Hepatocyte (in vitro differentiated cells): ENCODE measurements at regions not wholly inside any gene's neighbourhood (a gene's known extent, or its start where the extent isn't known, plus 50 kb on each side); places are given as distances from the start of the nearest gene placed in this dataset.

Experiments
- DNase-seq: peaks from one replicate; pipeline ENCODE4 v3.0.0-alpha.2; 2016; ENCODE audit warnings: low spot score
- H2AFZ ChIP-seq: fragments of 200-600 bp; sonication (generic); 2 replicates; pipeline ENCODE4 v1.6.0; 2016; ENCODE audit warnings: antibody characterized with exemption, mild to moderate bottlenecking
- H3K27ac ChIP-seq: fragments of 200-600 bp; sonication (generic); 2 replicates; pipeline ENCODE4 v1.5.1; 2016; ENCODE audit warnings: mild to moderate bottlenecking
- H3K27me3 ChIP-seq: fragments of 200-600 bp; sonication (generic); 2 replicates; pipeline ENCODE4 v1.6.1; 2016
- H3K36me3 ChIP-seq: fragments of 200-600 bp; sonication (generic); replicated peaks from 2 replicates; pipeline ENCODE4 v1.5.1; 2016; ENCODE audit warnings: low read depth; ENCODE audit not compliant: insufficient read depth
- H3K4me1 ChIP-seq: fragments of 200-600 bp; sonication (generic); 2 replicates; pipeline ENCODE4 v1.5.1; 2016; ENCODE audit warnings: mild to moderate bottlenecking, moderate library complexity; ENCODE audit not compliant: insufficient read depth
- H3K4me2 ChIP-seq: fragments of 200-600 bp; sonication (generic); 2 replicates; pipeline ENCODE4 v1.6.0; 2016
- H3K4me3 ChIP-seq: fragments of 200-600 bp; sonication (generic); 2 replicates; pipeline ENCODE4 v1.5.1; 2016; ENCODE audit warnings: mild to moderate bottlenecking
- H3K79me2 ChIP-seq: fragments of 200-600 bp; sonication (generic); 2 replicates; pipeline ENCODE4 v1.6.0; 2017; ENCODE audit warnings: mild to moderate bottlenecking
- H3K9me2 ChIP-seq: fragments of 200-600 bp; sonication (generic); replicated peaks from 2 replicates; pipeline ENCODE4 v1.6.0; 2017; ENCODE audit warnings: mild to moderate bottlenecking; ENCODE audit not compliant: insufficient read depth
- H3K9me3 ChIP-seq: fragments of 200-600 bp; sonication (generic); 2 replicates; pipeline ENCODE4 v1.5.1; 2016; ENCODE audit warnings: low read depth, mild to moderate bottlenecking
- H4K20me1 ChIP-seq: fragments of 200-600 bp; sonication (generic); 2 replicates; pipeline ENCODE4 v1.6.0; 2016; ENCODE audit warnings: mild to moderate bottlenecking; ENCODE audit not compliant: insufficient read depth, poor library complexity, severe bottlenecking
- EZH2 ChIP-seq: fragments of 200-600 bp; sonication (generic); IDR thresholded peaks from 2 replicates; pipeline ENCODE4 v1.6.1; 2016; ENCODE audit warnings: antibody characterized with exemption, mild to moderate bottlenecking, borderline replicate concordance
- EZH2phosphoT487 ChIP-seq: fragments of 200-600 bp; sonication (generic); IDR thresholded peaks from one replicate; pipeline ENCODE4 v1.6.1; 2018; ENCODE audit warnings: antibody characterized with exemption, mild to moderate bottlenecking, low read depth, moderate library complexity; ENCODE audit not compliant: unreplicated experiment, severe bottlenecking
- WGBS: methylation state at CpG from one replicate; pipeline ENCODE4 v1.1.6; 2016; ENCODE audit warnings: low lambda C conversion rate; ENCODE audit errors: missing lambda C conversion rate; 5-methylcytosine and 5-hydroxymethylcytosine counted together
- TF ChIP-seq, protein P1 (sequence below): fragments of 200-600 bp; sonication (generic); IDR thresholded peaks from 2 replicates; pipeline ENCODE4 v1.5.1; 2016; ENCODE audit warnings: antibody characterized with exemption, mild to moderate bottlenecking; ENCODE audit not compliant: poor library complexity

DNA sequence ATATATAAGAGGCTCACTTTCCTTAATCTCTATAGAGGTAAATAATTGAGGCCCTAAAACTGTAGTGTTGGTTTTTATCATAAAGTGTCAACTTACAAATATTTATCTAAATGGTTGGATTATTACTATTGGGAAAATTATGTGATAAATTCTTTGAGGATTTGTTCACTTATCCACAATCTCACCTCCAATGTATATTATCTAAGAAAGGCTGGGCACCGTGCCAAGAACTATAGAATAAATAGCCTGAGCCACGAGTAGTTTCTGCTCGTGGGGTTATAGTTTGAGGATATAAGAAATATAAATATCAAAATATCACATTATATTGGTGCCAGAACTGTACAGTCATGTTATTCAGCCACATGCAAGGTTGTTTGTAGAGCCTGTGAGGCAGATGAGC lies 177.9 kb downstream of the VEGFC start:
- Histone ChIP-seq H3K27me3 (no peaks in the 10 kb centered on the region), H3K9me3 (no peaks in the 10 kb centered on the region), H3K36me3 (no peaks in the 10 kb centered on the region), H3K79me2 (no peaks in the 10 kb centered on the region), H2AFZ (no peak overlapping the region), H3K4me3 (no peak overlapping the region), H3K9me2 (no peaks in the 10 kb centered on the region), H3K4me2 (no peak overlapping the region), H3K4me1 (no peaks in the 10 kb centered on the region), H3K27ac (no peak overlapping the region), H4K20me1 (no peaks in the 10 kb centered on the region)
- 48% methylated on average over 3 of the region's 3 CpGs for WGBS
- TF ChIP-seq EZH2phosphoT487 (no peak), EZH2 (no peak)
- TF ChIP-seq, protein P1, sequence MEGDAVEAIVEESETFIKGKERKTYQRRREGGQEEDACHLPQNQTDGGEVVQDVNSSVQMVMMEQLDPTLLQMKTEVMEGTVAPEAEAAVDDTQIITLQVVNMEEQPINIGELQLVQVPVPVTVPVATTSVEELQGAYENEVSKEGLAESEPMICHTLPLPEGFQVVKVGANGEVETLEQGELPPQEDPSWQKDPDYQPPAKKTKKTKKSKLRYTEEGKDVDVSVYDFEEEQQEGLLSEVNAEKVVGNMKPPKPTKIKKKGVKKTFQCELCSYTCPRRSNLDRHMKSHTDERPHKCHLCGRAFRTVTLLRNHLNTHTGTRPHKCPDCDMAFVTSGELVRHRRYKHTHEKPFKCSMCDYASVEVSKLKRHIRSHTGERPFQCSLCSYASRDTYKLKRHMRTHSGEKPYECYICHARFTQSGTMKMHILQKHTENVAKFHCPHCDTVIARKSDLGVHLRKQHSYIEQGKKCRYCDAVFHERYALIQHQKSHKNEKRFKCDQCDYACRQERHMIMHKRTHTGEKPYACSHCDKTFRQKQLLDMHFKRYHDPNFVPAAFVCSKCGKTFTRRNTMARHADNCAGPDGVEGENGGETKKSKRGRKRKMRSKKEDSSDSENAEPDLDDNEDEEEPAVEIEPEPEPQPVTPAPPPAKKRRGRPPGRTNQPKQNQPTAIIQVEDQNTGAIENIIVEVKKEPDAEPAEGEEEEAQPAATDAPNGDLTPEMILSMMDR, result no peak
- no peak for DNase-seq

DNA sequence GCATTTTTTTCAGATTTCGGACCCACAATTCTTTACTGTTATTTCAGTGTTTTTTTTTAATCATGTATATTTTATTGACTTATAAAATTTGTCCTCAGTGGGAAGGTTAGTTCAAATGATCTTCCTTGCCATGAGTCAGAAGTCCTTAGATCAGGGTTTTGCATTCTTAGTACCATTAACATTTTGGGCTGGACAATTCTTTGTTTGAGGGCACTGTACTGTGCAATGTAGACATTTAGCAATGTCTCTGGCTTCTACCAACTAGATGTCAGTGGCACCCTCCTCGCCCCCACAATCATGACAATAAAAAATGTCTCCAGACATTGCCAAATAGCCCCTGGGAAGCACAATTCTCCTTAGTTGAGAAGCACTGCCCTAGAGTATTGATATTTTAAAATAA lies 176.6 kb downstream of the VEGFC start:
- WGBS, result 88% methylated on average over 2 of the region's 2 CpGs
- no peak overlapping the region for H2AFZ ChIP-seq
- TF ChIP-seq EZH2phosphoT487 (no peak), EZH2 (no peak)
- TF ChIP-seq, protein P1, result no peak

DNA sequence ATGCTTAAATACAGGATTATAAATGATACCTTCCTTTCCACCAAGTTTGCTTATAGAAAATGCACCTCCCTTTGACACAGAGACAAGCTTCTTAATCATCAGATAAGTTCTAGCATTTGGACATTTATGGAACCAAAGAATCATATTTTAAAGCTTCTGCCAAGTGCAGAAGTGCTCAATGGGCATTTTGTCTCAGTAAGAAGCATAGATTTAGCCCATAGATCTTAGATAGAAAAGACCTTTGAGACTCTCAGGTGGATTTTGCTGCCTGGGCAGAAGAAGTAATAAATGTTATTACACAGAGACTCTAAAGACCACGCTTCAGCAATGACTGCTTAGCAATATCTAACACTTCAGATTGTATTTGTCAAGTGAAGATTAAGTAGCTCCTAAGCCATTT lies 174.6 kb downstream of the VEGFC start:
- H3K27ac ChIP-seq, result no peak overlapping the region
- no peak overlapping the region for H2AFZ ChIP-seq
- H3K9me3 ChIP-seq, result no peaks in the 10 kb centered on the region
- no peaks in the 10 kb centered on the region for H3K9me2 ChIP-seq
- H3K79me2 ChIP-seq, result no peaks in the 10 kb centered on the region
- H3K36me3 ChIP-seq, result no peaks in the 10 kb centered on the region
- TF ChIP-seq, protein P1, result no peak
- TF ChIP-seq EZH2phosphoT487, result no peak
- TF ChIP-seq EZH2, result no peak
- H3K4me1 ChIP-seq, result peaks cover 5% of the 10 kb centered on the region
- H4K20me1 ChIP-seq, result no peaks in the 10 kb centered on the region
- no peak overlapping the region for H3K4me2 ChIP-seq
- H3K27me3 ChIP-seq, result no peaks in the 10 kb centered on the region
- H3K4me3 ChIP-seq, result no peak overlapping the region
- 70% methylated on average over 1 of the region's 1 CpG for WGBS
- no peak for DNase-seq

More for the DNA sequence above, 176.6 kb downstream of the VEGFC start:
- Histone ChIP-seq H3K27me3 (no peaks in the 10 kb centered on the region), H3K36me3 (no peaks in the 10 kb centered on the region), H3K4me1 (no peaks in the 10 kb centered on the region), H4K20me1 (no peaks in the 10 kb centered on the region), H3K9me3 (no peaks in the 10 kb centered on the region), H3K27ac (no peak overlapping the region), H3K4me3 (no peak overlapping the region), H3K4me2 (no peak overlapping the region), H3K79me2 (no peaks in the 10 kb centered on the region), H3K9me2 (no peaks in the 10 kb centered on the region)
- no peak for DNase-seq

DNA sequence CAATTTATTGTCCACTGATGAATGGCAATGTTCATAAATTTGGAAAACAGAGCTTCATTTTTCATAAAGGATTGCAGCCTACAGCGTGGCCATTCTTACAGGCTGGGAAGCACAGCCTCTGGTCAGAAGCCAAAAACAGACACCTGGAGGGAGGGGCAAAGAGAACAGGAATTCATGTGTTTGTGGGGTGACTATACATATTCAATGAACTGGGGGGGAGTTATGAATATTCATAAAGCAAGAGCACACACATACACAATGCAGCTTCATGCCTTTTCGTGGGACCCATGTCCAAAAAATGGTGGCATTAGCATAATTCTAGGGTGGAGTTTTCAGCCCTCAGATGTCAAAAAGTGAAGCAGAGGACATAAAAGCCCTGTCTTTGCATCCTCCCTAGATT lies 173.3 kb downstream of the VEGFC start:
- 94% methylated on average over 2 of the region's 2 CpGs for WGBS
- TF ChIP-seq, protein P1, result no peak
- no peak for TF ChIP-seq EZH2
- TF ChIP-seq EZH2phosphoT487, result no peak
- no peaks in the 10 kb centered on the region for H3K9me2 ChIP-seq

More for the DNA sequence above, 173.3 kb downstream of the VEGFC start:
- no peak overlapping the region for H3K27ac ChIP-seq
- H3K4me1 ChIP-seq, result peaks cover 5% of the 10 kb centered on the region
- H2AFZ ChIP-seq, result no peak overlapping the region
- H3K27me3 ChIP-seq, result no peaks in the 10 kb centered on the region
- H3K4me3 ChIP-seq, result no peak overlapping the region
- no peaks in the 10 kb centered on the region for H3K79me2 ChIP-seq
- no peak overlapping the region for H3K4me2 ChIP-seq
- H3K36me3 ChIP-seq, result no peaks in the 10 kb centered on the region
- no peak for DNase-seq
- no peaks in the 10 kb centered on the region for H4K20me1 ChIP-seq
- no peaks in the 10 kb centered on the region for H3K9me3 ChIP-seq
